HUES6 (cell line): ENCODE measurements at regions not wholly inside any gene's neighbourhood (a gene's known extent, or its start where the extent isn't known, plus 50 kb on each side); places are given as distances from the start of the nearest gene placed in this dataset.

Source experiments
- H3K27ac ChIP-seq: 2 replicates; pipeline ENCODE4 v1.7.0; 2013; ENCODE audit warnings: low read depth, mild to moderate bottlenecking, low read length, inconsistent platforms
- H3K27me3 ChIP-seq: 2 replicates; pipeline ENCODE4 v1.6.1; 2013; ENCODE audit warnings: low read length; ENCODE audit not compliant: control insufficient read depth, insufficient read depth
- H3K36me3 ChIP-seq: 2 replicates; pipeline ENCODE4 v1.6.1; 2013; ENCODE audit warnings: low read length; ENCODE audit not compliant: control insufficient read depth, insufficient read depth
- H3K4me1 ChIP-seq: 2 replicates; pipeline ENCODE4 v1.6.1; 2013; ENCODE audit warnings: low read length; ENCODE audit not compliant: control insufficient read depth, insufficient read depth
- H3K4me3 ChIP-seq: 2 replicates; pipeline ENCODE4 v1.5.1; 2013; ENCODE audit warnings: low read depth, low read length
- H3K9ac ChIP-seq: one replicate; pipeline ENCODE4 v1.6.1; 2013; ENCODE audit warnings: mild to moderate bottlenecking, low read length
- H3K9me3 ChIP-seq: 2 replicates; pipeline ENCODE4 v1.6.1; 2013; ENCODE audit warnings: low read depth, low read length; ENCODE audit not compliant: control insufficient read depth, insufficient read depth

DNA sequence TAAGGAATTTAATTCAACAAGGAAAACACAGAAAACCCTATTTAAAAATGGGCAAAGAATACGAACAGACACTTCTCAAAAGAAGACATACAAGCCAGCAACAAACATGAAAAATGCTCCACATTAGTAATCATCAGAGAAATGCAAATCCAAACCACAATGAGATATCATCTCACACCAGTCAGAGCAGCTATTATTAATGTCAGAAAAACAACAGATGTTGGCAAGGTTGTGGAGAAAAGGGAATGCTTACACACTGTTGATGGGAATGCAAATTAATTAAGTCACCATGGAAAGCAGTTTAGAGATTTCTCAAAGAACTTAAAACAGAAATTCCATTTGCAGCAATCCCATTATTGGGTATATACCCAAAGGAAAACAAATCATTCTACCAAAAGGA, 55.2 kb downstream of the GCC1 start:
- Histone ChIP-seq H3K27ac (no peak overlapping the region), H3K27me3 (peaks cover 95% of the 10 kb centered on the region), H3K36me3 (no peaks in the 10 kb centered on the region), H3K4me3 (no peak overlapping the region), H3K9me3 (no peaks in the 10 kb centered on the region), H3K4me1 (no peaks in the 10 kb centered on the region), H3K9ac (no peak overlapping the region)

DNA sequence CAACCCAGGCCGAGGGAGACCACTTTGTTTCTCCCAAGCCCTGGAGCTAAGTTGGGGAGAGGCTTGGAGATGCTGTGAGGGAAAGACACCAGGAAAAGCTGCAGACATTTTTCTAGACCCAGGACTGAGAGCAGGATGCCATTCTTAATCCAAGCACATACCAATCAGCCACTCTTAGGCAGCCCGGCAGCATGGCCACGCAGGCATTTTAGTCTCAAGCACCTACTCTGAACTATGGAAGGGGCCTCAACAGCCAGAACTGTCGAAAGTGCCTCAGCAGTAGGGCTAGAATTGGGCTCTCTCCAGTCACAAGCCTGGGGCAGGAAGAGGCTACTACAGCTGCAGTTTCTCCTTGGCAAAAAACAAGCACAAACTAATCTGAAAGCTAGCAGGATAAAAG, 57.8 kb downstream of the GCC1 start:
- Histone ChIP-seq H3K4me1 (no peaks in the 10 kb centered on the region), H3K27ac (no peak overlapping the region), H3K9me3 (no peaks in the 10 kb centered on the region), H3K9ac (no peak overlapping the region), H3K36me3 (no peaks in the 10 kb centered on the region), H3K27me3 (peaks cover 94% of the 10 kb centered on the region), H3K4me3 (no peak overlapping the region)

DNA sequence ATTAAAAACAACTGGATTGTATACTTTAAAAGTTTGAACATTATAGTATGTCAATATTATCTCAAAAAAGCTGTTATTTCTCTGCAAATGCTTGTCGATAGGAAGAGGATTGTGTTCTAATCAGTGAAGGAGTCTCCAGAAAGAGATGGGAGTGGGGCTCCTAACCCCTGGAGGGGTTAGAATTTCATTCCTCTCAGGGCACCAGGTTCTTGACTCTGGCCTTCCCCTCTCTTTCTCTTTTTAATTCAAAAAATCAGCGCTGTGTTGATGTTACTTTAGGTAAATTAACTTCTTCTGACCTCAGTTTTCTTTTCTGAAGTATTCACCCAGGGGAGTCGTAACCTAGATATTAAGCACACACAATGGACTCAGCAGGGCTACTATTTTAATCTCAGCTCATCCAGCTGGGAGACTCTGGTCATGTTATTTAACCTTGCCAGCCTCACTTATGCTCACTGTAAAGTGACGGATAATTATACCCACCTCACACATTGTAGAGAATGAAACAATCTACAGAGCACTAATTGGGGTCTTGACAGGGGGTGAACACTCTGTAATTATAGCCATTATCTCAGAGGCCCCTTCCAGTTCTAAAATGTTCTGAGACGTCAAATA, 59.4 kb downstream of the GCC1 start:
- Histone ChIP-seq H3K4me1 (no peaks in the 10 kb centered on the region), H3K4me3 (no peak overlapping the region), H3K9me3 (no peaks in the 10 kb centered on the region), H3K27me3 (peaks cover 80% of the 10 kb centered on the region), H3K27ac (no peak overlapping the region), H3K9ac (no peak overlapping the region), H3K36me3 (no peaks in the 10 kb centered on the region)

DNA sequence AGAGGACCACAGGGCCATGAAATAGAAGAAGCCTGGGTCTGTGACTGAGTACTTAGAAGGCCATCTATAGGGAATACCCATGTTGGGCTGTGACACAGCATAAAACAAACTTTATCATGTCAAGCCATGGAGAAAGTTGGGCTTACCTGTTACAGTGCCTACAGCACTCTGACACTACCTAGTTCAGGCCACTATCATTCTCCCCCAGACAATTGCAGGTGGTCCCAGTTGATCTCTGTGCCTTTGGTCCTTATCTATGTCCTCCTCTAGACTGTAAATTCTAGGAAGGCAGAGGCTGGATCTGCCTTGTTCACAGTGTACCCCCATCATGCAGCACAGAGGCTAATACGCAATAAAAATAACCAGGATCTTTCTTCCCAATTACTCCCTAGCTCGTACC, 69.1 kb downstream of the GCC1 start:
- H3K9me3 ChIP-seq: no peaks in the 10 kb centered on the region
- no peak overlapping the region for H3K27ac ChIP-seq
- peaks cover 45% of the 10 kb centered on the region for H3K27me3 ChIP-seq
- no peak overlapping the region for H3K4me3 ChIP-seq
- H3K9ac ChIP-seq: no peak overlapping the region
- no peaks in the 10 kb centered on the region for H3K36me3 ChIP-seq
- no peaks in the 10 kb centered on the region for H3K4me1 ChIP-seq

DNA sequence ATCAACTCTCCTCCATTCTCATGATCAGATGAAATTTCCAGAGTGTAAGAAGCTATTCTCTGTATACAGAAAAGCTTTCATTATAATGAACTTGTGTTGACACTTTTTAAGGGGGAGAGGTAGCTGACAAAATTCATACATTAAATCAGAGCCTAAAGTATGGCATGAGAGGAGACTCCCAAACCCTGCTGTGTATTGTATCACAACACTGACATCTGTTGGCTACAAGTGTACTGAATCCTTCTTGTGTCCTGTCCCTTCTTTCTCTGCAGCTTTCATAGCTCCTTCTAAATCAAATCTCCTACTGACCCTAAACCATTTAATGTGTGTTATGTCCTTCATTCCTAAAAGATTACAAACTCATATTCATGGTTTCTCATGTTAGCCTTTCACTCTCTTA, 70.9 kb downstream of the GCC1 start:
- peaks cover 54% of the 10 kb centered on the region for H3K27me3 ChIP-seq

DNA sequence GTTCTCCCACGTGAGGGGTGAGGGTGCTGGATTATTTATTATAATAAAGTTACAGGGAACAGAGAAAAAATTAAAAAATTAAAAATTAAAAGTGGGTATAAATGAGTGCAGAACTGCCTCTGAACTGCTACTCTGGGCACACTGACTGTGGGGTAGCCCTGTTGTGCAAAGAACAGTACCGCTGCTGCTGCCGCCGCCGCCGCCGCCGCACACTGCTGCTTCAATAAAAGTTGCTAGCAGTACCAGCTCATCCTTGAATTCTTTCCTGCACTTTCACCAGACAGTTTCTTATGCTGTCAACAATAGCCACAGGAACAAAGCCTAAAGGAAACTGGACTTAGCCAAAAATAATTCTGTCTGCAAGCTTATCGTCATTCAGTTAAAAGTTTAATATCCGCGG, 72.1 kb downstream of the GCC1 start:
- H3K27me3 ChIP-seq: peaks cover 47% of the 10 kb centered on the region
- H3K4me3 ChIP-seq: no peak overlapping the region
- no peak overlapping the region for H3K27ac ChIP-seq
- H3K9ac ChIP-seq: no peak overlapping the region
- no peaks in the 10 kb centered on the region for H3K9me3 ChIP-seq
- H3K36me3 ChIP-seq: no peaks in the 10 kb centered on the region
- no peaks in the 10 kb centered on the region for H3K4me1 ChIP-seq

More for the DNA sequence above, 70.9 kb downstream of the GCC1 start:
- Histone ChIP-seq H3K4me3 (no peak overlapping the region), H3K36me3 (no peaks in the 10 kb centered on the region), H3K4me1 (no peaks in the 10 kb centered on the region), H3K9me3 (no peaks in the 10 kb centered on the region), H3K27ac (no peak overlapping the region), H3K9ac (no peak overlapping the region)

DNA sequence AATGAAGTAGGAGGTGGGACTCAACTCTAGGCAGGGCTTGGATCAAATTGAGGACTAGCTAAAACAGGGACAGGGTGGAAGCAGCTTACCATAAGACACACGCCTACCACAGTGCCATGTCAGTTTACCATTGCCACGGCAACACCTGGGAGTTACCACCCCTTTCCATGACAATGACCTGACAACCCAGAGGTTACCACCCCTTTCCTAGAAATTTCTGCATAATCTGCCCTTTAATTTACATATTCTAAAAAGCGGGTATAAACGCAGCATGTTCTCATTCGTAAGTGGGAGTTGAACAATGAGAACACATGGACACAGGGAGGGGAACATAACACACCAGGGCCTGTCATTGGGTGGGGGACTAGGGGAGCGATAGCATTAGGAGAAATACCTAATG, 72.7 kb downstream of the GCC1 start:
- Histone ChIP-seq H3K36me3 (no peaks in the 10 kb centered on the region), H3K4me1 (no peaks in the 10 kb centered on the region), H3K27ac (no peak overlapping the region), H3K9ac (no peak overlapping the region), H3K4me3 (no peak overlapping the region), H3K27me3 (peaks cover 41% of the 10 kb centered on the region), H3K9me3 (no peaks in the 10 kb centered on the region)

DNA sequence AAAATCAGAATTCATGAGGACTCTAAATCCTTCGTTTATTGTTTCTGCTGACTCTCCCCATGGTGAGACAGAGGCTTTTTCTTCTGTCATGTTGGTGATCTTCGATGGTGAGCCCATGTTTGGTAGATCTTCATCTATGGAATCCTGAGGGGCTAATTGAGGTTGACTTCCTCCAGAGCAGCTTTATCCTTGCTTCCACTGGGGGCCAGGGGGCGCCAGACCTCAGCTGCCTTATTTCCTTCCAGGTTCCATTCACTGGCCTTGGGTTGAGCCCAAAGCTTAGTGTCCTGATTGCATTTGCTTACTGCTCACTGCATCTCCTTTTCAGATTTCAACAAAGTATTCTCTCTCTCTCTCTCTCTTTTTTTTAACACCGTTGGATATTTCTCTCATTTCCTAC, 80.7 kb downstream of the GCC1 start:
- Histone ChIP-seq H3K4me3 (no peak overlapping the region), H3K9me3 (no peaks in the 10 kb centered on the region), H3K4me1 (no peaks in the 10 kb centered on the region), H3K36me3 (no peaks in the 10 kb centered on the region), H3K9ac (no peak overlapping the region), H3K27me3 (peaks cover 8% of the 10 kb centered on the region), H3K27ac (no peak overlapping the region)

DNA sequence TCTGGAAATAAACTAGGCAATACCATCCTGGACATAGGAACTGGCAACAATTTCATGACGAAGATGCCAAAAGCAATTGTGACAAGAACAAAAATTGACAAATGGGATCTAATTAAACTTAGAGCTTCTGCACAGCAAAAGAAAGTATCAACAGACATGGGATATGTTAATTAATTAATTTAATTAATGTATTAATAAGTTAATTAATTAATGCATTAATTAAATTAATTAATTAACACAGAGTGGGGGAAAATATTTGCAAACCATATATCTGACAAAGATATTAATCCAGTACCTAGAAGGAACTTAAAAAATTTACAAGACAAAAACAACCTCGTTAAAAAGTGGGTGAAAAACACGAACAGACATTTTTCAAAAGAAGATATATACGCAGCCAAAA, 83.6 kb downstream of the GCC1 start:
- H3K36me3 ChIP-seq: no peaks in the 10 kb centered on the region
- no peak overlapping the region for H3K27ac ChIP-seq
- H3K4me3 ChIP-seq: no peak overlapping the region
- no peaks in the 10 kb centered on the region for H3K4me1 ChIP-seq
- H3K9me3 ChIP-seq: no peaks in the 10 kb centered on the region
- peaks cover 21% of the 10 kb centered on the region for H3K27me3 ChIP-seq
- no peak overlapping the region for H3K9ac ChIP-seq

DNA sequence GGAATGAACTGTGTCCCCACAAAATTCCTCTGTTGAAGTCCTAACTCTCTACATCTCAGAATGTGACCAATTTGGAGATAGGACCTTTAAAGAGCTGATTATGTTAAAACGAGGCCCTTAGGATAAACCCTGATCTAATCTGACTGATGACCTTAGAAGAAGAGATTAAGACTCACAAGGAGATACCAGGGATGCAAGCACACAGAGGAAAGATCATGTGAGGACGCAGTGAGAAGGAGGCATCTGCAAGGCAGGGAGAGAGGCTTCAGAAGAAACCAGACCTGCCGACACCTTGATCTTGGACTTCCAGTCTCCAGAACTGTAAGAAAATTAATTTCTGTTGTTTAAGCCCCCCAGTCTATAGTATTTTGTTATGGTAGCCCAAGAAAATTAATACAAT, 94.9 kb upstream of the ZNF800 start:
- Histone ChIP-seq H3K36me3 (no peaks in the 10 kb centered on the region), H3K4me3 (no peak overlapping the region), H3K9me3 (no peaks in the 10 kb centered on the region), H3K4me1 (no peaks in the 10 kb centered on the region), H3K27ac (no peak overlapping the region), H3K27me3 (no peaks in the 10 kb centered on the region), H3K9ac (no peak overlapping the region)

DNA sequence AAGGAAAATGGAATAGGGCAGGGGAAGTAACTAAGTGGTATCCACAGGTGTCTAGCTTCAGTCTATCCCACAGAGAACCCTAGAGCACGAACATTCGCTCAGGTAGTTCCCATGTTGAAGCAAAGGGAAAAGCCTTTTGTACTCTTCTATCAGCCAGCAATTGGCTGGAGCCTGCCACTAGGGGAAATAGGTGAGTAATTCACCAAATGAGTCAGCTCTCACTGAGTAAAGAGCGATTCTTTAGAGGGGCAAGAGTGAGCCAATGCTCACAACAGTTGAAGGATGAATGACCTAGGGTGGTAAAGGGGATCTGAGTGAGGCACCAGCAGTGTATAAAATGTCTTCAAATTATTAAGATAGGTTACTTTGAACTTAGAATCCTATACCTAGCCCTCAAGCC, 94.1 kb upstream of the ZNF800 start:
- Histone ChIP-seq H3K36me3 (no peaks in the 10 kb centered on the region), H3K27me3 (no peaks in the 10 kb centered on the region), H3K4me3 (no peak overlapping the region), H3K27ac (no peak overlapping the region), H3K9me3 (no peaks in the 10 kb centered on the region), H3K4me1 (no peaks in the 10 kb centered on the region), H3K9ac (no peak overlapping the region)

DNA sequence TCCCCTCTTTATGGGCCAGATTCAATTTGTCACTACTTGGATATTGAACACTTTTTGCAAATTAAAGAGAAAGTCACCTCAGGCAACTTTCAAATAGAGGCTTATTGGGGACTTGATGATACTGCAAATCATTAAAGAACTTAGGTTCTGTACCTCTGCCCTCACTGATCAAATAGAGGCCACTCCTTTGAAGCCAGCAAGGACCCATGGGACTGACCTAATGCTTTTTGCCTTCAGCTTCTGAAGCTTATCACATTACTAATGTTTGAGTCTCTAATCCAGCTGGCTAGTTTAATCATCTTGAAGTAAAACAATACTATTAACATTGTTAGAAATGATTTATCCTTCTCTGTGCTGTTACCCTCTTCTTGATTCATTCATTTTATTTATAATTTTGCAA, 93.0 kb upstream of the ZNF800 start:
- Histone ChIP-seq H3K4me1 (no peaks in the 10 kb centered on the region), H3K27ac (no peak overlapping the region), H3K9ac (no peak overlapping the region), H3K9me3 (no peaks in the 10 kb centered on the region), H3K36me3 (no peaks in the 10 kb centered on the region), H3K4me3 (no peak overlapping the region), H3K27me3 (no peaks in the 10 kb centered on the region)
